WTC11 (cell line): ENCODE measurements at regions not wholly inside any gene's neighbourhood (a gene's known extent, or its start where the extent isn't known, plus 50 kb on each side); places are given as distances from the start of the nearest gene placed in this dataset.
"Not testable (repeated sequence)": the region's sequence is repeated elsewhere in the genome, so short reads cannot be mapped to it uniquely, and the experiment has no call there.

Experiments
- CTCF ChIP-seq: fragments of 200-600 bp; IDR thresholded peaks from 2 replicates; pipeline ENCODE4 v1.8.0; 2022; ENCODE audit warnings: antibody characterized with exemption
- ETV6 ChIP-seq: sonication (generic); formaldehyde crosslinking; IDR thresholded peaks from 2 replicates; pipeline ENCODE4 v1.8.1; 2022; ENCODE audit warnings: mild to moderate bottlenecking, missing genetic modification reagents

DNA sequence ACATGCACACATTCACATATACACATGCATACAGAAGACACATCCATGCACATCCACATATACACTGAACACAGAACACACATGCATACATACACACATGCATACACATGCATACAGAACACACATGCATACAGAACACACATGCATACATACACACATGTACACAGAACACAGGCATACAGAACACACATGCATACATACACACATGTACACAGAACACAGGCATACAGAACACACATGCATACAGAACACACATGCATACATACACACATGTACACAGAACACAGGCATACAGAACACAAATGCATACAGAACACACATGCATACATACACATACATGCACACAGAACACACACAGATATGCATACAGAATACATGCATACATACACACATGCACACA, 219.3 kb downstream of the FGF9 start:
- TF ChIP-seq ETV6 (CRISPR knock-in tag); CTCF: not testable (repeated sequence)
